HT1080 (cell line): ENCODE measurements at regions not wholly inside any gene's neighbourhood (a gene's known extent, or its start where the extent isn't known, plus 50 kb on each side); places are given as distances from the start of the nearest gene placed in this dataset.
"Not testable (repeated sequence)": the region's sequence is repeated elsewhere in the genome, so short reads cannot be mapped to it uniquely, and the experiment has no call there.

Experiments
- DNase-seq: peaks from one replicate; pipeline ENCODE4 v3.0.0-alpha.2; 2015; ENCODE audit warnings: low read depth

DNA sequence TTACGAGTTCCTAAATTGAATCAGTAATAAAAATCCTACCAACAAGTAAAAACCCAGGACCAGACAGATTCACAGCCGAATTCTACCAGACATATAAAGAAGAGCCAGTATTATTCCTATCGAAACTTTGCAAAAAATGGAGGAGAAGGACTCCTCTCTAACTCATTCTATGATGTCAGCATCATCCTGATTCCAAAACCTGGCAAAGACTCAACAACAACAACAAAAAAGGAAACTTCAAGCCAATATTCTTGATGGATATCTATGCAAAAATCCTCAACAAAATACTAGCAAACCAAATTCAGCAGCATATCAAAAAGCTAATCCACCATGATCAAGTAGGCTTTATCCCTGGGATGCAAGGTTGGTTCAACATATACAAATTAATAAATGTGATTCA, 84.6 kb upstream of the ADRB2 start:
- DNase-seq, result not testable (repeated sequence)

DNA sequence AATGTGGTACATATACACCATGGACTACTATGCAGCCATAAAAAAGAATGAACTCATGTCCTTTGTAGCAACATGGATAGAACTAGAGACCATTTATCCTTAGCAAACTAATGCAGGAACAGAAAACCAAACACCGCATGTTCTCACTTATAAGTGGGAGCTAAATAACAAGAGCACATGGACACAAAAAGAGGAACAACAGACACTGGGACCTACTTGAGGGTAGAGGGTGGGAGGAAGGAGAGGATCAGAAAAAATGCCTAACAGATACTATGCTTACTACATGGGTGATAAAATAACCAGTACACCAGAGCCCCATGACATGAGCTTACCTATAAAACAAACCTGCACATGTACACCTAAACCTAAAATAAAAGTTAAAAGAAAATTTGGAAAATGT, 82.0 kb upstream of the ADRB2 start:
- DNase-seq, result not testable (repeated sequence)

DNA sequence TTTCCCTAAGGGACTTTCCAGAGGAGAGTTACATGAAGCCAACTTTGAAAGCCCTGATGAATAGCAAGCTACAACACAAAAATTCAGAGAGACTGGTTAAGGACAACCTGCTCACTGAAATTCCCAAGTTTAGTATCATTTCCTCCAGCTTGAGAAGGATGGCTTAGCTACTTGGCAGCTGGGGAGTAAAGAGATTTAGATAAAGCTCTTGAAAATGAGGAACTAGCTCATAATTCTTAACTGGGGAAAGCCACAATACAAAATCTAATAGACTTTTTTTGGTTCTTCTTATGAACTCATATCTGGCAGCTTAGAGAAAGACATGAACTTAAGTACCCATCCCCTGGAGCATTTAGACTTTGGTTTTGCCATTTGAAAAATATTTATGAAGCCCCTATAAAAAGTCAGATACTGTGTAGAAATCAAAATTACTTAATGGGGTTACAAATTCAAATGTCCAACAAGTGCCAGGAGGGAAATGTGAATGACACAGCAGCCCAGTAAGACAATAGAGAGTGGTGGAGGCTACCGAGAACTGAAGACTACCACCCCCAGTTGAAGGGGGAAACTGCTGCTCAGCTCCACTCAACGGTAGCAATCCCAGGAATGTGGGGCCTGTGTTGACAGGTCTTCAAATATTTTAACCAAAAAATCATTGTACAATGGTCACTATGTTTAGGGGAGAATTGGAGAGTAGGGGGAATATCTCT, 79.4 kb upstream of the ADRB2 start:
- peak; percentile 13 for DNase-seq

DNA sequence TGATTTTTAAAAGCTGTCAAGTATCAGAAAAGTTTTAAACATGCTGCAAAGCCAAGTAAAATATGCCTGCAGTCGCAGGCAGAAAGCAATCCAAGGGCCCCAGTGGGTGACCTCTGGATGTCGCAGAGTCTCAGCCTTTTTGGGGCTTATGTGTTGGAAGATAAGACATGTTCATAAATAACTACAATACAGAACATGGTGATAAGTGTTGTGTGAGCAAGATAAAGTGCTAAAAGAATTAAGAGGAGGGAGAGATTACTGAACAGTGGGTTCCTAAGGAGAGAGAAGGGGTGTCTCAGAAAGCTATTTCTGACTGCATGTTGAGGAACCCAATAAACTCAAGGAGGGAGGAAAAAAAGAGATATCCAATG, 78.9 kb upstream of the ADRB2 start:
- no peak for DNase-seq

DNA sequence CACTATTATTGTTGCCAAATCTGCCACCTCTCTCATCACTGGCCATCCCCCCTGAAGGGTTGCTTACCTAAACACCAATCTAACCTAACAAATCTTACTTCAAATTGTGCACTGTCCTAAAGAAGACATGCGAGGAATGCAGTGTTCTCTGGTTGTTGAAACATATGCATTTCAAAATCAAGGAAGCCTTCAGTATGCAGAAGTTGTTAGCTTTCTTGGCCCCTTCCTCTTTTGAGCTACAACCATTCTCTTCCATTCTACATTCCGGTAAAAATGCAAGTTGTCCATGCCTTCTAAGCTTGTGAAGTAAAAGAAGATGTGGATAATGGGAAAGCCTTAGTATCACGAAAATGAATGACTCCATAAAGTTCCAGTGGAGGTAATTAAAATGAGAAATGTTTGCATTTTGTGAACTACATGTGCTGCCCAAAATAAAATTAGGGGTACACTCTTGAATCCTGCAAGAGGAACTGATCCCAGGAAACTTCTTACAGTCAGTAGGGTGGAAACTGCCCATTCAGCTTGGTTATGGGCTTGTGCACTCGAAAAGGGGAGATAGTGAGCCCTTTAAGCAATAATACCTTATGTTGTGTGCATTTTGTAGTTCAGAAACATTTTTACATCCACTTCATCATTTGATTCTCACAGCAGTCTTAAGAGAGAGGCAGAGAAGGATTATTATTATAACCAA, 77.6 kb upstream of the ADRB2 start:
- no peak for DNase-seq

DNA sequence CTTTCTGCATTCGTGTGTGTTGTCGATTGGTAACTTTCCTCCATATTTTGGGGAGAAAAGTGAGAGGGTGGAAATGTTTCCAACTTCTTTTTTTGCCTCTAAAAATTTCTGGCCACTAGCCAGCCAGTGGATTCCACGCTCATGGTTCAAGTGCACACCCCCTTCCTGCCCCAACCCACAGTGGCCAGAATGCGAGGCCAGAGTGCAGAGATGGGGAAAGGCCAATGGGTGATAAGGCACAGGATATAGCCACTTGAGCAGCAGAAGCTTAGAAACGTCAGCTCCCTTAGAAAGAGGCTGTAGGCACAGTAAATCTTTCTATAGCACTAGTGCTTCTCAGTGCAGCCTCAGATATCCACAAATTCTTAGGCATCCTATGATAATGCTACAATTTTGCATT, 75.8 kb upstream of the ADRB2 start:
- DNase-seq, result no peak

DNA sequence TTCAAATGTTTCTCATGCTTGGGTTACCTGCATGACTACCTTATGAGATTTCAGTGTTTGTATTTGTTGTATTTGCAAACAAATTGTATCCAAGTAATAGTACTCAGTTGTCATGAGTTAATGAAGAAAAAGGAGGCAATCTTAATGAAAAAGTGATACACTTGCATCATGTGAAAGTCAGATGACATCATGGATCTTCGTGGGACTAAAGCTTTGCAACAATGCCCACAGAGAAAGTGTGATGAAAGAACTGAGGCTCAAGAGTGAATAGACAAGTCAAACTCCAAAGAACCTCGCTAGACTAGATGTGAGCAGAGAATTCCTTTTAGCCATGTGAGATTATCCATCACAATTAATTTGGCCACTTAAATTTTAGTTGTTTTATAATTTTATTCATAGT, 75.4 kb upstream of the ADRB2 start:
- DNase-seq, result no peak

DNA sequence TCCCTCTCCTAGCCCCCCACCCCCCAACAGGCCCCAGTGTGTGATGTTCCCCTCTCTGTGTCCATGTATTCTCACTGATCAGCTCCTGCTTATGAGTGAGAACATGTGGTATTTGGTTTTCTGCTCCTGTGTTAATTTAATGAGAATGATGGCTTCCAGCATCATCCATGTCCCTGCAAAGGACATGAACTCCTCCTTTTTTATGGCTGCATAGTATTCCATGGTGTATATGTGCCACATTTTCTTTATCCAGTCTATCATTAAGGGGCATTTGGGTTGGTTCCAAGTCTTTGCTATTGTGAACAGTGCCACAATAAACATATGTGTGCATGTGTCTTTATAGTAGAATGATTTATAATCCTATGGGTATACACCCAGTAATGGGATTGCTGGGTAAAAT, 74.0 kb upstream of the ADRB2 start:
- DNase-seq, result not testable (repeated sequence)

DNA sequence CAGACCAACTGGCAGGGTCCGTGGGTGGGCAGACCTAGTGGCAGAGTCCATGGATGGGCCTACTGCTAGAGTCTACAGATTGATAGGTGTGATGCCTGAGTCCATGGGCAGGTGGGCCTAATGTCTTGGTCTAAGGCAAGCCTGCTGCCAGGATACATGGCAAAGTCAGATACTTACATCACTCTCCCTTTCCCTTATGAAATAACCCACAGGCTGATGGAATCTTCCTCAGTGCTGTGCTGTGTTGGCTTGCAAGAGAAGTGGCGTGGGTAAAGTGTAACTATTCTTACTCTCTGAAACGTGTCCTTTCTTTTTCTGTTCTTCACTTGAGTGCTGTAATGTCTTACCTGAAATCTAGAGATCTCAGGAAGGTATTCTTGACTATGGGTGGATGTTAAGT, 67.3 kb upstream of the ADRB2 start:
- DNase-seq, result no peak

DNA sequence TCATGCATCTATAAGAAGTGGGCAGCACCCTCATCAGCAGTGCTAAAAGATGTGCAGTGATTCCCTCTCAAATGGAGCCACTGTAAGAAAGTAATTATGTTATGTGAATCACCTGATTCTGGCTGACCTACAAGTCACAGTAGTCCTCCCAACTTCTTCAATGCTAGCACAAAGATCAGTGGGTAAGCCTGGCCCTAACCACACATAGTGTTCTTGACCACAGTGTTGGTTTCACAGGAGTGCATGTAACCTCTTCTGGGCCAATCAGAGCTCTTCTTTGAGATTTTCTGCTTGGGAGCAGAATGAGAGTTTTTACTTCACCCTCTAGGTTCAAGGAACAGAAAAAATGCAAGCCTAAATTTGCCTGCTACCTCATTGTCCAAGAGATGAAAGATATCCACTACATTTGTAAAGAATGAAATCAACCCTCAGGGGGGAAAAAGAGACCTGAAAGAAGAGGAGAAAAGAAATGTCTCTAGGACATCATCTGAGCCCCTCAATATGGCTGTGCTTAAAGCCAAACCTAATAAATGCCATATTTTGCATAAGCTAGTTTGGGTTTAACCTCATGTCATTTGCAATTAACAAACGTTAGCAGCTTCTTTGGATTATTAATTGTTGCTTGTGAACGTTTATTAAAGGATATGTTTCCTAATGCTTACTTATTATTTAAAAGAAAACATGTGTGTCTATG, 65.3 kb upstream of the ADRB2 start:
- DNase-seq, result peak; percentile 28

DNA sequence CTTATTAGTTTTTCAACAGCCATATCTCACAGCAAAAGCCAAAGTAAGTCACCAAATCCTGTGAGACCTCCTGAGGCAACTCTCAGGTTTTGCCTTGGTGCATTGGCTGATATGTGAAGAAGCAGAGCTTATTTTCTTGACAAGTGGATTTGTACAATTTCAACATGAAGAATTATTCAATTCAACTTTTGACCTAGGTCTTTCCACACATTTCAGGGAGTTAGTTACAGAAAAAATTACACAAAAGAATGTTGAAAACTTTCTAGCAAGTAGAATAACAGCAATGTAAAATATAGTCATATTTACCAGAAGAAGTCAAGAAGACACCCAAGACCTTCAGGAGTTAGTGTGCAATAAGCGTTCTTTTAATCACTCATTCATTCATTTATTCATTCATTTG, 62.4 kb upstream of the ADRB2 start:
- DNase-seq, result no peak

DNA sequence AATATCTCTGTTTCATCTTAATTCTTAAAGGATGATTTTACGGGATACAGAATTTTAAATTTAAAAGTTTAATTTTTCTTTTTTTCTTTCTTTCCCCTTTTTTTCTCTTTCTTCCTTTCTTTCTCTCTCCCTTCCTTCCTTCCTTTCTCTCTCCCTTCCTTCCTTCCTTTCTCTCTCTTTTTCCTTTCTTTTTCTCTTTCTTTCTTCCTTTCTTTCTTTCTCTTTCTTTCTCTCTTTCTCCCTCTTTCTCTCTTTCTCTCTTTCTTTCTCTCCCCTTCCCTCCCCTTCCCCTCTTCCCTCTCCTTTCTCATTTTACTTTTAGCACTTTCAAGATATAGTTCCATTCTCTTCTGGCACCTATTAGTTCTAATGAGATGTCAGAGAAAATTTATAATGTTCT, 61.4 kb upstream of the ADRB2 start:
- no peak for DNase-seq

DNA sequence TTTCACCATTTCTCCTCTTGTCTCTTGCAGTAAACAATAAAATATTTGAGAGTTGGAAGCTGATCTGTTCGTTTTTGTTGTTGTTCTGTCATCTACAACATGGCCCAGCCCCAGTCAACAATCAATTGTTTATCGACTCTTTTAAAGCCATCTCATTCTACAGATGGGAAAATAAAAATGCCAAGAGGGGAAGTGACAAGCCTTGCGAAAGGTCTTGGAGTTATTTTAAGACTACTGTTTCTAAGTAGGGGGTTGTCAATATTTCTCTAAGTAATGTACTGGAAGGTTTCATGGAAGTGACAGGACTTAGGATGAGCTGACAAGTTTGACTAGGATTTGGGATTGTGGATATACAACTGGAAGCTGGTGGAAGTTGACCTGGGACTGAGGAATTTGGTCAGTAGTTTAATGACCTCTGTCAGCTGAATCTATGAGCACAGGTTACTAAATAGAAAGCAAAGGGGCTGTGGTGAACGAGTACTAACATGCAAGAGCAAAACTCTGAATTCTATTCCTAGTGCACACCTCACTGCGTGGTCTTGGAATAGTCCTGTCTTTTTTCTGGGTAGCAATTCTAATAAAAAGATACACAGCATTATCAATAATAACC, 57.5 kb upstream of the ADRB2 start:
- no peak for DNase-seq

DNA sequence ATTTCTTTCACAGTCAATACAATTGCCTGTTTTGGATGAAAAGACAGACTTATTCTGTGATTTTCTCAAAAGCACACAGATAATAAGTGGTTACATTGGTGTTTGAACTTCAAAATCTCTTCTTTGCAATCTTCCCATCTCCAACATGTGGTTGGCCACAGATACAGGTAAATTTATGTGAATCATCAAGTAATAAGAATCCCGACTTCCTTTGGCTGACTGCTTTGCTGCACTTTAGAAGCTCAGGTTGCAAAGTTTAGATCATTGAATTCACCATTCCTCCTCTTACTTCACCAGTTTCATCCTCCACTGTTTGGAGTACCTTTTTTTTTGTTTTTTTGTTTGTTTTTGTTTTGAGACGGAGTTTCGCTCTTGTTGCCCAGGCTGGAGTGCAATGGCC, 56.5 kb upstream of the ADRB2 start:
- DNase-seq, result no peak

DNA sequence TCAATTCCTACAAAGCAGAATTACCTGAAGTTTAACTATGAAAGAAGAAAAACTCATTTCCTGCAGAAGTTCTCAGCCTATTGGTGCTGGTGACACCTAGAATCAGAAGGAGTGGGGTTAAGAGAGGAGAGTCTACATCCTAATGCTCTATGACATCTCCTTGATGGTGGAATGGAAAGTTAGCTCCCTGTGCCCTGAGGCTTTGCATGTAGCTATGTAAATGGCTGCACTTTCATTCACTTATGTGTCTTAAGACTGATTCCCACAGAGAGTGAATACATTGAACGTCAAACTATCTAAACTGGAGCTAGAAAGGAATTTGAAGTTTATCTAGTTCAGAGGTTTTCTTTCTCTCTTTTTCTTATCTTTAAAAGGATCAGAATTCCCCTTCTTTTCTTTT, 52.1 kb upstream of the ADRB2 start:
- DNase-seq, result no peak

DNA sequence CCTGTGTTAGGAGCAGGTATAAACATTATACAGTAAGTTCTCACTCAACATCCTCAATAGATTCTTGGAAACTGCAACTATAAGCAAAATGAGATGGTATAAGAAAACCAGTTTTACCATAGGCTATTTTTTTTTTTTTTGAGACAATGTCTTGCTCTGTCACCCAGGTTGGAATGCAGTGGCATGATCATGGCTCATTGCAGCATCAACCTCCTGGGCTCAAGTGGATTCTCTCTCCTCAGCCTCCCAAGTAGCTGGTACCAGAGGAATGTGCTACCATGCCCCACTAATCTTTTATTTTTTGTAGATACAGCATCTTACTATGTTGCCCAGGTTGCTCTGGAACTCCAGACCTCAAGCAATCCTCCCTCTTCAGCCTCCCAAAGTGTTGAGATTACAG, 50.1 kb upstream of the ADRB2 start:
- DNase-seq, result peak; percentile 49
